Smooth muscle cell (in vitro differentiated cells): ENCODE measurements at regions not wholly inside any gene's neighbourhood (a gene's known extent, or its start where the extent isn't known, plus 50 kb on each side); places are given as distances from the start of the nearest gene placed in this dataset.

Source experiments
- DNase-seq: peaks from one replicate; lab custom pipeline; 2025; ENCODE audit not compliant: unreplicated experiment; lab: John Stamatoyannopoulos, UW
- H2AFZ ChIP-seq: fragments of 200-600 bp; sonication (generic); 2 replicates; pipeline ENCODE4 v1.6.0; 2016; ENCODE audit warnings: antibody characterized with exemption, low read depth, mild to moderate bottlenecking
- H3F3A ChIP-seq: fragments of 200-600 bp; sonication (generic); 2 replicates; pipeline ENCODE4 v1.6.0; 2017; ENCODE audit warnings: antibody characterized with exemption, low read depth
- H3K27ac ChIP-seq: fragments of 200-600 bp; sonication (generic); 2 replicates; pipeline ENCODE4 v1.5.1; 2016; ENCODE audit warnings: low read depth, mild to moderate bottlenecking
- H3K27me3 ChIP-seq: fragments of 200-600 bp; sonication (generic); 2 replicates; pipeline ENCODE4 v1.6.1; 2016; ENCODE audit warnings: low read depth, mild to moderate bottlenecking
- H3K36me3 ChIP-seq: fragments of 200-600 bp; sonication (generic); 2 replicates; pipeline ENCODE4 v1.5.1; 2016; ENCODE audit warnings: low read depth
- H3K4me1 ChIP-seq: fragments of 200-600 bp; sonication (generic); 2 replicates; pipeline ENCODE4 v1.5.1; 2016; ENCODE audit warnings: low read depth
- H3K4me2 ChIP-seq: fragments of 200-600 bp; sonication (generic); 2 replicates; pipeline ENCODE4 v1.6.0; 2016; ENCODE audit warnings: mild to moderate bottlenecking
- H3K4me3 ChIP-seq: fragments of 200-600 bp; sonication (generic); 2 replicates; pipeline ENCODE4 v1.5.1; 2016; ENCODE audit warnings: mild to moderate bottlenecking
- H3K79me2 ChIP-seq: fragments of 200-600 bp; sonication (generic); 2 replicates; pipeline ENCODE4 v1.6.0; 2016; ENCODE audit warnings: low read depth, mild to moderate bottlenecking
- H3K9ac ChIP-seq: fragments of 200-600 bp; sonication (generic); 2 replicates; pipeline ENCODE4 v1.6.0; 2016; ENCODE audit warnings: low read depth
- H3K9me3 ChIP-seq: fragments of 200-600 bp; sonication (generic); replicated peaks from 2 replicates; pipeline ENCODE4 v1.5.1; 2016; ENCODE audit warnings: low read depth
- H4K20me1 ChIP-seq: fragments of 200-600 bp; sonication (generic); 2 replicates; pipeline ENCODE4 v1.6.0; 2016; ENCODE audit warnings: low read depth
- WGBS: methylation state at CpG from one replicate; pipeline ENCODE4 v1.1.7; 2016; ENCODE audit warnings: low lambda C conversion rate; 5-methylcytosine and 5-hydroxymethylcytosine counted together
- TF ChIP-seq, protein P1 (sequence below): fragments of 200-600 bp; sonication (generic); IDR thresholded peaks from 2 replicates; pipeline ENCODE4 v1.5.1; 2017; ENCODE audit warnings: borderline replicate concordance, mild to moderate bottlenecking, antibody characterized with exemption; ENCODE audit not compliant: insufficient read depth, poor library complexity, severe bottlenecking

- H3K36me3 ChIP-seq: no peaks in the 10 kb centered on the region
- 66% methylated on average over 4 of the region's 4 CpGs for WGBS
- no peaks in the 10 kb centered on the region for H3K79me2 ChIP-seq
- no peaks in the 10 kb centered on the region for H3K4me1 ChIP-seq
- no peaks in the 10 kb centered on the region for H3F3A ChIP-seq
- H3K27me3 ChIP-seq: no peaks in the 10 kb centered on the region
- TF ChIP-seq, protein P1, sequence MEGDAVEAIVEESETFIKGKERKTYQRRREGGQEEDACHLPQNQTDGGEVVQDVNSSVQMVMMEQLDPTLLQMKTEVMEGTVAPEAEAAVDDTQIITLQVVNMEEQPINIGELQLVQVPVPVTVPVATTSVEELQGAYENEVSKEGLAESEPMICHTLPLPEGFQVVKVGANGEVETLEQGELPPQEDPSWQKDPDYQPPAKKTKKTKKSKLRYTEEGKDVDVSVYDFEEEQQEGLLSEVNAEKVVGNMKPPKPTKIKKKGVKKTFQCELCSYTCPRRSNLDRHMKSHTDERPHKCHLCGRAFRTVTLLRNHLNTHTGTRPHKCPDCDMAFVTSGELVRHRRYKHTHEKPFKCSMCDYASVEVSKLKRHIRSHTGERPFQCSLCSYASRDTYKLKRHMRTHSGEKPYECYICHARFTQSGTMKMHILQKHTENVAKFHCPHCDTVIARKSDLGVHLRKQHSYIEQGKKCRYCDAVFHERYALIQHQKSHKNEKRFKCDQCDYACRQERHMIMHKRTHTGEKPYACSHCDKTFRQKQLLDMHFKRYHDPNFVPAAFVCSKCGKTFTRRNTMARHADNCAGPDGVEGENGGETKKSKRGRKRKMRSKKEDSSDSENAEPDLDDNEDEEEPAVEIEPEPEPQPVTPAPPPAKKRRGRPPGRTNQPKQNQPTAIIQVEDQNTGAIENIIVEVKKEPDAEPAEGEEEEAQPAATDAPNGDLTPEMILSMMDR: no peak
- H3K4me2 ChIP-seq: no peak overlapping the region
- H3K9me3 ChIP-seq: no peaks in the 10 kb centered on the region
- H3K9ac ChIP-seq: no peak overlapping the region
- no peaks in the 10 kb centered on the region for H4K20me1 ChIP-seq
- no peak for DNase-seq
- H3K4me3 ChIP-seq: no peak overlapping the region
- H2AFZ ChIP-seq: no peak overlapping the region
- H3K27ac ChIP-seq: no peak overlapping the region
These were observed 357.5 kb downstream of the TLE4 start for GRCh38 chr9:79929285-79929684.

- Histone ChIP-seq H3K4me2 (no peak overlapping the region), H3K27ac (no peak overlapping the region), H3K4me1 (no peaks in the 10 kb centered on the region), H4K20me1 (no peaks in the 10 kb centered on the region), H3K9ac (no peak overlapping the region), H3K27me3 (no peaks in the 10 kb centered on the region), H3F3A (no peaks in the 10 kb centered on the region), H3K36me3 (no peaks in the 10 kb centered on the region), H3K4me3 (no peak overlapping the region), H3K9me3 (no peaks in the 10 kb centered on the region), H3K79me2 (no peaks in the 10 kb centered on the region), H2AFZ (no peak overlapping the region)
- no peak for DNase-seq
- 94% methylated on average over 4 of the region's 4 CpGs for WGBS
- TF ChIP-seq, protein P1: no peak
These were observed 357.0 kb downstream of the TLE4 start for GRCh38 chr9:79928661-79929223.

GRCh38 chr9:79925326-79925725 is 353.6 kb downstream of the TLE4 start:
- H3K79me2 ChIP-seq: no peaks in the 10 kb centered on the region
- no peaks in the 10 kb centered on the region for H3K27me3 ChIP-seq
- H3K36me3 ChIP-seq: no peaks in the 10 kb centered on the region
- no peaks in the 10 kb centered on the region for H3K4me1 ChIP-seq
- H3K4me3 ChIP-seq: no peak overlapping the region
- DNase-seq: no peak
- no peak overlapping the region for H3K4me2 ChIP-seq
- H3K9ac ChIP-seq: no peak overlapping the region
- TF ChIP-seq, protein P1: no peak
- no peaks in the 10 kb centered on the region for H4K20me1 ChIP-seq
- H3F3A ChIP-seq: no peaks in the 10 kb centered on the region
- no peaks in the 10 kb centered on the region for H3K9me3 ChIP-seq
- no peak overlapping the region for H2AFZ ChIP-seq
- H3K27ac ChIP-seq: no peak overlapping the region

- TF ChIP-seq, protein P1: no peak
- Histone ChIP-seq H3K9ac (no peak overlapping the region), H3K4me3 (no peak overlapping the region), H4K20me1 (no peaks in the 10 kb centered on the region), H3K79me2 (no peaks in the 10 kb centered on the region), H3K4me1 (no peaks in the 10 kb centered on the region), H3F3A (no peaks in the 10 kb centered on the region), H3K36me3 (no peaks in the 10 kb centered on the region), H2AFZ (no peak overlapping the region), H3K27ac (no peak overlapping the region), H3K27me3 (no peaks in the 10 kb centered on the region), H3K9me3 (no peaks in the 10 kb centered on the region), H3K4me2 (no peak overlapping the region)
- 67% methylated on average over 2 of the region's 2 CpGs for WGBS
- DNase-seq: no peak
These were observed 353.1 kb downstream of the TLE4 start for GRCh38 chr9:79924836-79925235.
